MCF 10A (cell line): ENCODE measurements at regions not wholly inside any gene's neighbourhood (a gene's known extent, or its start where the extent isn't known, plus 50 kb on each side); places are given as distances from the start of the nearest gene placed in this dataset.

Source experiments
- BruUV-seq: library from RNA; stranded (reverse); fragments of 400-500 nt; replicated peaks from 2 replicates; lab custom pipeline; 2021; lab: Mats Ljungman, UMichigan
- CTCF ChIA-PET: fragments of 300-600 bp; sonication (Branson Sonifier 250); formaldehyde crosslinking; extraction: SDS; loops from one replicate; lab custom pipeline; 2021; ENCODE audit warnings: antibody characterized with exemption, inconsistent platforms; lab: Yijun Ruan, JAX
- POLR2A ChIA-PET: fragments of 300-600, 350-650 bp; sonication (Branson Sonifier 250); formaldehyde crosslinking; extraction: SDS; loops from one replicate; lab custom pipeline; 2020; ENCODE audit warnings: antibody characterized with exemption, inconsistent platforms; lab: Yijun Ruan, JAX
- DNase-seq: peaks from one replicate; pipeline ENCODE4 v3.0.0-alpha.2; 2018; ENCODE audit not compliant: unreplicated experiment
- H3K27ac Mint-ChIP-seq: one replicate; pipeline ENCODE4 v1.8.0; 2022; ENCODE audit warnings: mild to moderate bottlenecking, low read depth, mixed read lengths; ENCODE audit not compliant: unreplicated experiment
- H3K27me3 Mint-ChIP-seq: one replicate; pipeline ENCODE4 v1.8.0; 2022; ENCODE audit warnings: mixed read lengths; ENCODE audit not compliant: insufficient read depth, unreplicated experiment
- H3K36me3 Mint-ChIP-seq: one replicate; pipeline ENCODE4 v1.8.0; 2022; ENCODE audit warnings: mild to moderate bottlenecking, moderate library complexity, mixed read lengths; ENCODE audit not compliant: insufficient read depth, unreplicated experiment
- H3K4me1 Mint-ChIP-seq: one replicate; pipeline ENCODE4 v1.8.0; 2022; ENCODE audit warnings: mixed read lengths; ENCODE audit not compliant: insufficient read depth, unreplicated experiment
- H3K4me3 Mint-ChIP-seq: one replicate; pipeline ENCODE4 v1.8.0; 2022; ENCODE audit warnings: mild to moderate bottlenecking, moderate library complexity, mixed read lengths; ENCODE audit not compliant: unreplicated experiment
- H3K9me3 Mint-ChIP-seq: one replicate; pipeline ENCODE4 v1.8.0; 2022; ENCODE audit warnings: mixed read lengths; ENCODE audit not compliant: unreplicated experiment
- intact Hi-C: fragments of 100-400 bp; cut with micrococcal nuclease; formaldehyde crosslinking; loops from 2 replicates; pipeline ENCODE4 v1.14.1; 2022
- TF ChIP-seq, protein P1 (sequence below): fragments of 200-600 bp; IDR thresholded peaks from one replicate; pipeline ENCODE4 v1.8.0; 2022; ENCODE audit warnings: antibody characterized with exemption, mild to moderate bottlenecking; ENCODE audit not compliant: unreplicated experiment

DNA sequence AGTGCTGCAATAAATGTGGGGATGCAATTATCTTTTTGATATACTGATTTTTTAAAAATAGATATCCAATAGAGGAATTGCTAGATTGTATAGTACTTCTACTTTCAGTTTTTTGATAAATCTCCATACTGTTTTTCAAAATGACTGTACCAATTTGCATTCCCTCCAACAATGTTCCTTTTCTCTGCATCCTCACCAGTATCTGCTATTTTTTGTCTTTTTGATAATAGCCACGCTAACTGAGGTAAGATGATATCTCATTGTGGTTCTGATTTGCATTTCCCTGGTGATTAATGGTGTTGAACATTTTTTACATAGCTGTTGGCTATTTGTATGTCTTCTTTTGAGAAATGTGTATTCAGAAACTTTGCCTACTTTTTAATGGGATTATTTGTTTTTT lies 217.7 kb upstream of the MTPN start:
- no peaks in the 10 kb centered on the region for H3K36me3 Mint-ChIP-seq
- POLR2A ChIA-PET = no interaction called here

DNA sequence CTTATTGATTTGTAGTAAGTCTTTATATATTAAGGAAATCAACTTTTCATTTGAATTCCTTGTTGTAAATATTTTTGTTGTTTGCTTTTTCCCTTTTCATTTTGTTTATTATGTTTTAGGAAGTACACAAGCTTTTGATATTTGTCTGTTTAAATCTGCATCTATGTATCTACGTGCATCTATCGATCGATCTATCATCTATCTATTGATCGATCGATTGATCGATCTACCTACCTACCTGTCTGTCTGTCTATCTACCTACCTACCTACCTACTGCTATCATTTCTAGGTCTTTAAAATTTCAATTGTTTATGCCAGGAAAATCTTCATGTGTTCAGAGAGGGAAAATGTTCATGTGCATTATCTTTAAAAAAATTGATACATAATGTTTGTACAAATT lies 216.8 kb upstream of the MTPN start:
- no peak for DNase-seq
- CTCF ChIA-PET = no interaction called here
- POLR2A ChIA-PET = no interaction called here
- TF ChIP-seq, protein P1, sequence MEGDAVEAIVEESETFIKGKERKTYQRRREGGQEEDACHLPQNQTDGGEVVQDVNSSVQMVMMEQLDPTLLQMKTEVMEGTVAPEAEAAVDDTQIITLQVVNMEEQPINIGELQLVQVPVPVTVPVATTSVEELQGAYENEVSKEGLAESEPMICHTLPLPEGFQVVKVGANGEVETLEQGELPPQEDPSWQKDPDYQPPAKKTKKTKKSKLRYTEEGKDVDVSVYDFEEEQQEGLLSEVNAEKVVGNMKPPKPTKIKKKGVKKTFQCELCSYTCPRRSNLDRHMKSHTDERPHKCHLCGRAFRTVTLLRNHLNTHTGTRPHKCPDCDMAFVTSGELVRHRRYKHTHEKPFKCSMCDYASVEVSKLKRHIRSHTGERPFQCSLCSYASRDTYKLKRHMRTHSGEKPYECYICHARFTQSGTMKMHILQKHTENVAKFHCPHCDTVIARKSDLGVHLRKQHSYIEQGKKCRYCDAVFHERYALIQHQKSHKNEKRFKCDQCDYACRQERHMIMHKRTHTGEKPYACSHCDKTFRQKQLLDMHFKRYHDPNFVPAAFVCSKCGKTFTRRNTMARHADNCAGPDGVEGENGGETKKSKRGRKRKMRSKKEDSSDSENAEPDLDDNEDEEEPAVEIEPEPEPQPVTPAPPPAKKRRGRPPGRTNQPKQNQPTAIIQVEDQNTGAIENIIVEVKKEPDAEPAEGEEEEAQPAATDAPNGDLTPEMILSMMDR = no peak
- no peak overlapping the region for H3K4me3 Mint-ChIP-seq
- H3K27me3 Mint-ChIP-seq = peaks cover 14% of the 10 kb centered on the region
- H3K36me3 Mint-ChIP-seq = no peaks in the 10 kb centered on the region
- BruUV-seq = no TSS peak
- H3K4me1 Mint-ChIP-seq = no peaks in the 10 kb centered on the region
- intact Hi-C loops = no loop called here
- H3K27ac Mint-ChIP-seq = no peak overlapping the region
- peaks cover 18% of the 10 kb centered on the region for H3K9me3 Mint-ChIP-seq

More for the DNA sequence above, 217.7 kb upstream of the MTPN start:
- TF ChIP-seq, protein P1 = no peak
- H3K27ac Mint-ChIP-seq = no peak overlapping the region
- no peak overlapping the region for H3K4me3 Mint-ChIP-seq
- intact Hi-C loops = no loop called here
- peaks cover 21% of the 10 kb centered on the region for H3K9me3 Mint-ChIP-seq
- CTCF ChIA-PET = no interaction called here
- DNase-seq = no peak
- H3K4me1 Mint-ChIP-seq = no peaks in the 10 kb centered on the region
- H3K27me3 Mint-ChIP-seq = peaks cover 9% of the 10 kb centered on the region
- no TSS peak for BruUV-seq

DNA sequence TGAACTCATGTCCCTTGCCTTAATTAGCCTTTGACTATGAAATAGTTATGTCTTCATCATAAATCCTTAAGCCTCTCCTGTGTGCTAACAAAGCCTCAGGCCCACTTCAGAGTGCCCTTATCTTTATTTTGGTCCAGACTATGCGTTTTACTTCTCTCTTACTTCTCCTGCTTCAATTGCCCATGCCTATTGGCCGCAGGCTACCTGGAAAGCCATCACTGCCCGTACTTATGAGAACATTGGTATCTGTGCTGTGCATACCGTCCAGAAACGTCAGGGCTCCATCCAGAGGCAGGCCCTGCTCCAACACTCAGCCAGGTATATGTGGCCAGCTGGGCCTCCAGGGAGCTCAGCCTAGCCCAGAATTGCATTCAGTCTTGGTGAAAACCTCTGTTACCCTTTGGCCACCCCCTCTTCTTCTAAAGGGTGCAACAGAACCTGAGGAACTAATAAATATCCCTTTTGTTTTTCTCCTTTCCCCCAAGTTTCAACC lies 212.4 kb upstream of the MTPN start:
- H3K36me3 Mint-ChIP-seq = no peaks in the 10 kb centered on the region
- intact Hi-C loops = no loop called here

DNA sequence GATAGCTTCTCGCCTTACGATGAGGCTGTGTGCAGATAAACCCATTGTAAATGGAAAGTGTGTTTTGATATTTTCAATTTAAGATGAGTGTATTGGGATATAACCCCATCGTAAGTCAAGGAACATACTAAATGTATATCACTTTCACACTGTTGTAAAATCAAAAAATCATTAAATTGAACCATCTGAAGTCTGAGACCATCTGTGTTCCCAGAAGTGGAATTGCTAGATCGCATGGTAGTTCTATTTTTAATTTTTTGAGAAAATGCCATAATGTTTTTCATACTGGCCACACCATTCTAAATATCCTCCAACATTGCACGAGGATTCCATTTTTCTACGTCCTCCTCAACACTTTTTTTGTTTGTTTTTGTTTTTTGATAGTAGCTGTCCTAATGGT lies 209.1 kb upstream of the MTPN start:
- no peaks in the 10 kb centered on the region for H3K4me1 Mint-ChIP-seq
- BruUV-seq = no TSS peak
- ChIA-PET POLR2A (no interaction called here), CTCF (no interaction called here)
- TF ChIP-seq, protein P1 = no peak
- no peak for DNase-seq
- no peaks in the 10 kb centered on the region for H3K9me3 Mint-ChIP-seq
- intact Hi-C loops = no loop called here
- H3K27me3 Mint-ChIP-seq = peaks cover 66% of the 10 kb centered on the region
- no peak overlapping the region for H3K27ac Mint-ChIP-seq
- H3K4me3 Mint-ChIP-seq = no peak overlapping the region
- no peaks in the 10 kb centered on the region for H3K36me3 Mint-ChIP-seq

More for the DNA sequence above, 212.4 kb upstream of the MTPN start:
- Mint-ChIP-seq H3K27ac (no peak overlapping the region), H3K4me1 (no peaks in the 10 kb centered on the region), H3K4me3 (no peak overlapping the region), H3K27me3 (peaks cover 39% of the 10 kb centered on the region), H3K9me3 (peaks cover 8% of the 10 kb centered on the region)
- no peak for DNase-seq
- ChIA-PET POLR2A (no interaction called here), CTCF (no interaction called here)
- TF ChIP-seq, protein P1 = no peak
- BruUV-seq = no TSS peak
